Stomach (tissue), 8 donors: ENCODE measurements at regions not wholly inside any gene's neighbourhood (a gene's known extent, or its start where the extent isn't known, plus 50 kb on each side); places are given as distances from the start of the nearest gene placed in this dataset.
A peak's percentile ranks its signal among the peaks of the same experiment; 100 is the strongest.

ENCODE experiments used
- DNase-seq, 2 donors: peaks; one replicate each; pipeline versions ENCODE4 v3.0.0 to v3.0.0-alpha.2; 2013 to 2019
- H3K27ac ChIP-seq, 5 donors: fragments of 200-600 bp in 4 of 5; sonication (generic) in 4 of 5; one replicate each; pipeline ENCODE4 v1.5.1; 2013 to 2019; ENCODE audit warnings: mild to moderate bottlenecking in 1 of 5, moderate library complexity in 1 of 5
- H3K27me3 ChIP-seq, 3 donors: fragments of 200-600 bp; sonication (generic); one replicate each; pipeline ENCODE4 v1.5.1; 2017 to 2019; ENCODE audit warnings: mixed run types in 1 of 3
- H3K36me3 ChIP-seq, 4 donors: fragments of 200-600 bp; sonication (generic); 1 replicate in 3 of 4; 2 replicates in 1 of 4; pipeline ENCODE4 v1.5.1; 2016 to 2019
- H3K4me1 ChIP-seq, 4 donors: fragments of 200-600 bp; sonication (generic); one replicate each; pipeline ENCODE4 v1.5.1; 2016 to 2019
- H3K4me3 ChIP-seq, 4 donors: fragments of 200-600 bp; sonication (generic) in 3 of 4; one replicate each; pipeline ENCODE4 v1.5.1; 2016 to 2019; ENCODE audit warnings: mild to moderate bottlenecking in 1 of 4
- H3K9me3 ChIP-seq, 4 donors: fragments of 200-600 bp; sonication (generic); one replicate each; pipeline ENCODE4 v1.5.1; 2016 to 2019
- EP300 ChIP-seq: sonication (generic); formaldehyde crosslinking; IDR thresholded peaks from one replicate; pipeline ENCODE4 v1.6.1; 2017; ENCODE audit warnings: antibody characterized with exemption
- POLR2A ChIP-seq, 4 donors: fragments of 450-650 bp; IDR thresholded peaks; one replicate each; pipeline ENCODE4 v1.6.1; 2016; ENCODE audit warnings: antibody characterized with exemption in 4 of 4, control low read depth in 2 of 4, mild to moderate bottlenecking in 1 of 4, moderate library complexity in 1 of 4
- POLR2AphosphoS5 ChIP-seq, 3 donors: sonication (generic); formaldehyde crosslinking; IDR thresholded peaks; one replicate each; pipeline ENCODE4 v1.6.1; 2016; ENCODE audit warnings: antibody characterized with exemption in 3 of 3
- WGBS, 5 donors: extraction: QIAGEN DNeasy Blood & Tissue Kit in 3 of 5; methylation state at CpG; one replicate each; pipeline versions ENCODE4 v1.1.5 to v1.1.7; 2013 to 2018; 5-methylcytosine and 5-hydroxymethylcytosine counted together
- intact Hi-C: fragments of 100-400 bp; cut with DNase I; formaldehyde crosslinking; loops from one replicate; pipeline ENCODE4 v1.15.1; 2023; ENCODE audit warnings: low total_unique reads
- TF ChIP-seq, protein P1 (sequence below), 7 experiments: fragments of 450-650 bp in 4 of 7; fragments of 200-600 bp in 3 of 7; sonication (generic) in 3 of 7; IDR thresholded peaks; one replicate each; pipeline ENCODE4 v1.5.1; 2016 to 2019; ENCODE audit warnings: antibody characterized with exemption in 7 of 7, control low read depth in 2 of 7, mild to moderate bottlenecking in 1 of 7
- donor health status: healthy with polysubstance abuse.
- donor health status: Bipolar disorder and iron deficiency.
- donor health status: healthy.

DNA sequence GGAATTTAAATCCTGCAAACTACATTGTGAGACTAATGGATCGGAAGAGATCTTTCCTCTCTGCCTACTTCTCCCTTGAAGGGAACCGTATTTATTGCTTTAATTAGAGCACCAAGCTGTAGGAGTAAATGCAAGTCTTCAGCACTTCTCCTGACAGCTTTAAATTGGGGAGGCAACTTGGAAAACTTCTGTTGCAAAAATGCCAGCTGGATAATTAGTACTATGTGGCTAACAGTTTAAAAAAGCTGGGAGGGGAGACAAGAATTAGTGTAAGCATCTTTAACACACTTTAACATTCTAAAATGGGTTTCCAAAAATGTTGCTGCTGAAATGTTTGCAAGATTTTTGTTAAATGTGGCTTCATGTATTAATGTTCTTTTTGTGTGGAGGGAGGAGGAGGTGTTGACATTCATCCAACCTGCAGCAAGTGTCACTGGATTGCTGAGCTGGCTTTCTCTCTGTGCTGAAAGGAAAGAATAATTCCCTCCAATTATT is 108.5 kb downstream of the PCTP start:
- no peaks in the 10 kb centered on the region for H3K4me1 ChIP-seq
- H3K36me3 ChIP-seq: no peaks in the 10 kb centered on the region
- peak in 1 of 2 donors; percentile 13 for DNase-seq
- H3K9me3 ChIP-seq: no peaks in the 10 kb centered on the region
- intact Hi-C loops: no loop called here
- TF ChIP-seq POLR2AphosphoS5 (IDR thresholded peaks at IDR 0.05) (no peak), POLR2A (IDR thresholded peaks at IDR 0.05) (no peak), EP300 (no peak)
- TF ChIP-seq, protein P1, sequence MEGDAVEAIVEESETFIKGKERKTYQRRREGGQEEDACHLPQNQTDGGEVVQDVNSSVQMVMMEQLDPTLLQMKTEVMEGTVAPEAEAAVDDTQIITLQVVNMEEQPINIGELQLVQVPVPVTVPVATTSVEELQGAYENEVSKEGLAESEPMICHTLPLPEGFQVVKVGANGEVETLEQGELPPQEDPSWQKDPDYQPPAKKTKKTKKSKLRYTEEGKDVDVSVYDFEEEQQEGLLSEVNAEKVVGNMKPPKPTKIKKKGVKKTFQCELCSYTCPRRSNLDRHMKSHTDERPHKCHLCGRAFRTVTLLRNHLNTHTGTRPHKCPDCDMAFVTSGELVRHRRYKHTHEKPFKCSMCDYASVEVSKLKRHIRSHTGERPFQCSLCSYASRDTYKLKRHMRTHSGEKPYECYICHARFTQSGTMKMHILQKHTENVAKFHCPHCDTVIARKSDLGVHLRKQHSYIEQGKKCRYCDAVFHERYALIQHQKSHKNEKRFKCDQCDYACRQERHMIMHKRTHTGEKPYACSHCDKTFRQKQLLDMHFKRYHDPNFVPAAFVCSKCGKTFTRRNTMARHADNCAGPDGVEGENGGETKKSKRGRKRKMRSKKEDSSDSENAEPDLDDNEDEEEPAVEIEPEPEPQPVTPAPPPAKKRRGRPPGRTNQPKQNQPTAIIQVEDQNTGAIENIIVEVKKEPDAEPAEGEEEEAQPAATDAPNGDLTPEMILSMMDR (IDR thresholded peaks at IDR 0.05): no peak
- WGBS, 5 donors: 76 to 89% (median 87%) methylated on average over 2 of the region's 2 CpGs
- no peak overlapping the region for H3K4me3 ChIP-seq
- H3K27me3 ChIP-seq: no peaks in the 10 kb centered on the region
- H3K27ac ChIP-seq: no peak overlapping the region

DNA sequence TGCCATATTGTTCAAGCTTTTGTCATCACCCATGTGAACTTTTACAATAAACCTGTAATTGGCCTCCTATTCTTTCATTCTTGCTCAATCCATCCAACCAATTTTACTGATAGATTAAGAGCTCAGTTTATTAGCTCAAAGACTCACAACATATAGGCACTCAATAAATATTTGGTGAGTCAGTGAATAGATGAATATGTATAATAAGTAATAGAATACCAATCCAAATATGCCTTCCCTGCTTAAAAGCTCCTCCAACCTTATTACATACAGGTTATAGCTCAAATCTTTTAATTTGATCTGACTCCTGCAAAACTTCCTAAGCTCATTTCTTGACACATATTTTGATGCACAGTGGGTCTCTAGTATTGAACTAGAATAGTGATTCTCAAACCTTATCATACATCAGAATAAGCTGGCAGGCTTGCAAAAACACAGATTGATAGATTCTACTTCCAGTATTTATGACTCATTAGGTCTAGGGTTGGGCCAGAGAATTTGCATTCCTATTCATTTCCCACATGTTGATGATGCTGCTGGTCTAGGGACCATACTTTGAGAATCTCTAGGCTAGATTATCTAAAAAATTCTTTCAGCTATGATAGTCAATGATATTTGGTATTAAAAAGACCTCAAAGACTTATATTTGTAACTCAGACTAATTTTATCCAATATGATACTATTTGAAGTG is 114.4 kb downstream of the PCTP start:
- Histone ChIP-seq H3K9me3 (no peaks in the 10 kb centered on the region), H3K27ac (no peak overlapping the region), H3K4me3 (no peak overlapping the region), H3K36me3 (no peaks in the 10 kb centered on the region), H3K4me1 (no peaks in the 10 kb centered on the region), H3K27me3 (no peaks in the 10 kb centered on the region)
- DNase-seq: no peak
- TF ChIP-seq, protein P1 (IDR thresholded peaks at IDR 0.05): no peak
- no peak for TF ChIP-seq EP300
- TF ChIP-seq POLR2A (IDR thresholded peaks at IDR 0.05): no peak
- no peak for TF ChIP-seq POLR2AphosphoS5 (IDR thresholded peaks at IDR 0.05)
- intact Hi-C loops: no loop called here

DNA sequence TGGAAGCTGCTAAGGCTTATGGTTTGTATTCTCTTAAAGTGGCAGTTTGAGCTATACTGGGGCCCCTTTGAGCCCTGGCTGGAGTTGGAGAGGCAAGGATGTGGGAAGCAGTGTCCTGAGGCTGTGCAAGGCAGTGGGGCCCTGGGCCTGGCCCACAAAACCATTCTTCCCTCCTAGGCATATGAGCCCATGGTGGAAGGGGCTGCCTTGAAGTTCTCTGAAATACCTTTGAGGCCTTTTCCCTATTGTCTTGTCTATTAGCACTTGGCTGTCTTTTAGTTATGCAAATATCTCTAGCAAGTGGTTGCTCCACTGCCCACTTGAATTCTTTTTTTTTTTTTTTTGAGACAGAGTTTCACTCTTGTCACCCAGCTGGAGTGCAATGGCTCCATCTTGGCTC is 119.2 kb downstream of the PCTP start:
- Histone ChIP-seq H3K27ac (no peak overlapping the region), H3K4me1 (no peaks in the 10 kb centered on the region), H3K4me3 (no peak overlapping the region), H3K9me3 (no peaks in the 10 kb centered on the region), H3K36me3 (no peaks in the 10 kb centered on the region), H3K27me3 (no peaks in the 10 kb centered on the region)
- TF ChIP-seq POLR2A (IDR thresholded peaks at IDR 0.05) (no peak), EP300 (no peak), POLR2AphosphoS5 (IDR thresholded peaks at IDR 0.05) (no peak)
- TF ChIP-seq, protein P1 (IDR thresholded peaks at IDR 0.05): no peak
- no peak for DNase-seq
- intact Hi-C loops: no loop called here

DNA sequence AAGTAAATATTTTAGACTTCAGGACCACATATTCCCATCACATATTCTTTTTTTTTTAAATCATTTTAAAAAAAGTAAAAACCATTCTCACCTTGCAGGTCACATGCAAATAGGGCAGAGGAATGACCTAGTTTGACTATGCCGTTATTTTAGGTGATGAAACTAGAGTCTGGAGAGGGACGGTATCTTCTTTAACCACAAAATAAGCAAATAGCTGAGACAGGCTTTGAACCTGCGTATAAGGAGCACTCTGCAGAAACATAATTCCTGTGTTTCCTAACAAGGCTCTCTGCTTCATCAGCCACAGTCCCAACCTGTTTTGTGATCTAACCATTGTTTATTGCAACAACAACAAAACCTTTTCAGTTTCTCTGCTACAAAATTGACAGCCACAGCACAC is 121.5 kb downstream of the PCTP start:
- Histone ChIP-seq H3K4me3 (no peak overlapping the region), H3K4me1 (no peaks in the 10 kb centered on the region), H3K27me3 (no peaks in the 10 kb centered on the region), H3K9me3 (no peaks in the 10 kb centered on the region), H3K36me3 (no peaks in the 10 kb centered on the region), H3K27ac (no peak overlapping the region)
- TF ChIP-seq EP300: no peak
- TF ChIP-seq POLR2AphosphoS5 (IDR thresholded peaks at IDR 0.05): no peak
- TF ChIP-seq, protein P1 (IDR thresholded peaks at IDR 0.05): no peak
- no peak for TF ChIP-seq POLR2A (IDR thresholded peaks at IDR 0.05)
- intact Hi-C loops: no loop called here
- WGBS, 5 donors: 70 to 75% (median 74%) methylated on average over 3 of the region's 3 CpGs
- no peak for DNase-seq
